ENCODE measurements at regions not wholly inside any gene's neighbourhood (a gene's known extent, or its start where the extent isn't known, plus 50 kb on each side); places are given as distances from the start of the nearest gene placed in this dataset.
A peak's percentile ranks its signal among the peaks of the same experiment; 100 is the strongest.

- no peak overlapping the region for H3K27ac Mint-ChIP-seq (ENCODE audit: low read depth, unreplicated experiment)
- ChIA-PET POLR2A (no interaction called here), CTCF (interaction anchor here (0.5 to 0.6 kb wide), 2 partner anchors 390 to 452 kb away, joined by 3 to 4 read pairs; no protein-coding TSS in a partner anchor)
- H3K27me3 Mint-ChIP-seq (ENCODE audit: insufficient read depth, unreplicated experiment) = no peaks in the 10 kb centered on the region
- DNase-seq (ENCODE audit: unreplicated experiment) = peak; percentile 29
- H3K4me3 Mint-ChIP-seq (ENCODE audit: unreplicated experiment) = no peak overlapping the region
- peaks cover 6% of the 10 kb centered on the region for H3K4me1 Mint-ChIP-seq (ENCODE audit: insufficient read depth, unreplicated experiment)
- no peak for TF ChIP-seq CTCF (IDR thresholded peaks at IDR 0.05; ENCODE audit: unreplicated experiment)
- intact Hi-C loops (cut with micrococcal nuclease) = no loop called here
- H3K9me3 Mint-ChIP-seq (ENCODE audit: unreplicated experiment) = no peaks in the 10 kb centered on the region
- no TSS peak for BruUV-seq (replicated peaks)
- H3K36me3 Mint-ChIP-seq (ENCODE audit: insufficient read depth, unreplicated experiment) = no peaks in the 10 kb centered on the region
These were observed 392.8 kb upstream of the NR3C2 start for GRCh38 chr4:148834804-148835631.

GRCh38 chr4:148831945-148832344 lies 389.7 kb upstream of the NR3C2 start:
- TF ChIP-seq CTCF (IDR thresholded peaks at IDR 0.05; ENCODE audit: unreplicated experiment) = no peak
- POLR2A ChIA-PET = interaction anchor here (0.5 to 0.8 kb wide), 2 partner anchors 44 to 266 kb away, joined by 3 read pairs; no protein-coding TSS in a partner anchor
- H3K4me1 Mint-ChIP-seq (ENCODE audit: insufficient read depth, unreplicated experiment) = peaks cover 6% of the 10 kb centered on the region
- DNase-seq (ENCODE audit: unreplicated experiment) = peak; percentile 66
- CTCF ChIA-PET = no interaction called here
- no peaks in the 10 kb centered on the region for H3K27me3 Mint-ChIP-seq (ENCODE audit: insufficient read depth, unreplicated experiment)
- H3K9me3 Mint-ChIP-seq (ENCODE audit: unreplicated experiment) = no peaks in the 10 kb centered on the region
- no peaks in the 10 kb centered on the region for H3K36me3 Mint-ChIP-seq (ENCODE audit: insufficient read depth, unreplicated experiment)
- intact Hi-C loops (cut with micrococcal nuclease) = no loop called here
- H3K27ac Mint-ChIP-seq (ENCODE audit: low read depth, unreplicated experiment) = peak overlapping the region; percentile 57
- no peak overlapping the region for H3K4me3 Mint-ChIP-seq (ENCODE audit: unreplicated experiment)
- no TSS peak for BruUV-seq (replicated peaks)

GRCh38 chr4:148828291-148828690 lies 386.1 kb upstream of the NR3C2 start:
- Mint-ChIP-seq H3K36me3 (ENCODE audit: insufficient read depth, unreplicated experiment) (no peaks in the 10 kb centered on the region), H3K9me3 (ENCODE audit: unreplicated experiment) (no peaks in the 10 kb centered on the region), H3K4me1 (ENCODE audit: insufficient read depth, unreplicated experiment) (peaks cover 11% of the 10 kb centered on the region), H3K4me3 (ENCODE audit: unreplicated experiment) (no peak overlapping the region), H3K27me3 (ENCODE audit: insufficient read depth, unreplicated experiment) (no peaks in the 10 kb centered on the region), H3K27ac (ENCODE audit: low read depth, unreplicated experiment) (no peak overlapping the region)
- CTCF ChIA-PET = no interaction called here
- intact Hi-C loops (cut with micrococcal nuclease) = no loop called here
- BruUV-seq (replicated peaks) = no TSS peak
- POLR2A ChIA-PET = interaction anchor here (0.6 to 0.8 kb wide), 2 partner anchors 22 to 37 kb away, joined by 3 read pairs; no protein-coding TSS in a partner anchor
- no peak for TF ChIP-seq CTCF (IDR thresholded peaks at IDR 0.05; ENCODE audit: unreplicated experiment)
- DNase-seq (ENCODE audit: unreplicated experiment) = no peak

GRCh38 chr4:148827781-148828180 lies 385.6 kb upstream of the NR3C2 start:
- H3K27me3 Mint-ChIP-seq (ENCODE audit: insufficient read depth, unreplicated experiment) = no peaks in the 10 kb centered on the region
- intact Hi-C loops (cut with micrococcal nuclease) = no loop called here
- H3K9me3 Mint-ChIP-seq (ENCODE audit: unreplicated experiment) = no peaks in the 10 kb centered on the region
- H3K27ac Mint-ChIP-seq (ENCODE audit: low read depth, unreplicated experiment) = no peak overlapping the region
- ChIA-PET POLR2A (interaction anchor here (0.5 to 0.7 kb wide), 2 partner anchors 9 to 76 kb away, joined by 3 to 5 read pairs; no protein-coding TSS in a partner anchor), CTCF (no interaction called here)
- DNase-seq (ENCODE audit: unreplicated experiment) = no peak
- no peaks in the 10 kb centered on the region for H3K36me3 Mint-ChIP-seq (ENCODE audit: insufficient read depth, unreplicated experiment)
- TF ChIP-seq CTCF (IDR thresholded peaks at IDR 0.05; ENCODE audit: unreplicated experiment) = no peak
- peaks cover 11% of the 10 kb centered on the region for H3K4me1 Mint-ChIP-seq (ENCODE audit: insufficient read depth, unreplicated experiment)
- no TSS peak for BruUV-seq (replicated peaks)
- H3K4me3 Mint-ChIP-seq (ENCODE audit: unreplicated experiment) = no peak overlapping the region
